ENCODE measurements at regions not wholly inside any gene's neighbourhood (a gene's known extent, or its start where the extent isn't known, plus 50 kb on each side); places are given as distances from the start of the nearest gene placed in this dataset.

GRCh38 chr15:95304947-95305400, 1025.5 kb upstream of the NR2F2 start:
- Histone ChIP-seq H3K79me2 (ENCODE audit: insufficient read depth, low read length) (no peaks in the 10 kb centered on the region), H4K20me1 (ENCODE audit: insufficient read depth, low read length) (no peaks in the 10 kb centered on the region), H3K36me3 (ENCODE audit: insufficient read depth, low read length) (no peaks in the 10 kb centered on the region), H3K9ac (ENCODE audit: low read depth, low read length) (no peak overlapping the region), H3K27ac (ENCODE audit: low read length) (no peak overlapping the region), H3K4me2 (ENCODE audit: insufficient read depth, low read length) (no peak overlapping the region), H3K4me1 (ENCODE audit: insufficient read depth, low read length) (no peaks in the 10 kb centered on the region), H3K4me3 (ENCODE audit: low read depth in 1 of 2, low read length in 2 of 2) (no peak overlapping the region), H3K9me3 (ENCODE audit: insufficient read depth, low read length, severe bottlenecking) (no peaks in the 10 kb centered on the region), H2AFZ (ENCODE audit: low read depth, low read length) (no peak overlapping the region), H3K27me3 (ENCODE audit: insufficient read depth, low read length, poor library complexity) (no peaks in the 10 kb centered on the region)
- TF ChIP-seq EZH2 (IDR thresholded peaks at IDR 0.05; ENCODE audit: borderline replicate concordance, low read depth, low read length, severe bottlenecking), result no peak
- TF ChIP-seq CTCF (IDR thresholded peaks at IDR 0.05; ENCODE audit: borderline replicate concordance, extremely low read depth, low read length, poor library complexity, severe bottlenecking), result no peak
- DNase-seq, result no peak
- no peak for ATAC-seq (ENCODE audit: insufficient read depth, low read depth)

GRCh38 chr15:95307115-95307514, 1023.4 kb upstream of the NR2F2 start:
- Histone ChIP-seq H4K20me1 (ENCODE audit: insufficient read depth, low read length) (no peaks in the 10 kb centered on the region), H3K27ac (ENCODE audit: low read length) (no peak overlapping the region), H3K4me2 (ENCODE audit: insufficient read depth, low read length) (no peak overlapping the region), H3K36me3 (ENCODE audit: insufficient read depth, low read length) (no peaks in the 10 kb centered on the region), H3K9ac (ENCODE audit: low read depth, low read length) (no peak overlapping the region), H3K4me3 (ENCODE audit: low read depth in 1 of 2, low read length in 2 of 2) (no peak overlapping the region), H3K27me3 (ENCODE audit: insufficient read depth, low read length, poor library complexity) (no peaks in the 10 kb centered on the region), H3K79me2 (ENCODE audit: insufficient read depth, low read length) (no peaks in the 10 kb centered on the region), H3K9me3 (ENCODE audit: insufficient read depth, low read length, severe bottlenecking) (no peaks in the 10 kb centered on the region), H3K4me1 (ENCODE audit: insufficient read depth, low read length) (no peaks in the 10 kb centered on the region), H2AFZ (ENCODE audit: low read depth, low read length) (no peak overlapping the region)
- TF ChIP-seq EZH2 (IDR thresholded peaks at IDR 0.05; ENCODE audit: borderline replicate concordance, low read depth, low read length, severe bottlenecking) (no peak), CTCF (IDR thresholded peaks at IDR 0.05; ENCODE audit: borderline replicate concordance, extremely low read depth, low read length, poor library complexity, severe bottlenecking) (no peak)
- ATAC-seq (ENCODE audit: insufficient read depth, low read depth) (no peak), DNase-seq (no peak)

GRCh38 chr15:95319242-95319641, 1011.3 kb upstream of the NR2F2 start:
- Histone ChIP-seq H3K4me3 (ENCODE audit: low read depth in 1 of 2, low read length in 2 of 2) (no peak overlapping the region), H3K4me1 (ENCODE audit: insufficient read depth, low read length) (no peaks in the 10 kb centered on the region), H3K27ac (ENCODE audit: low read length) (no peak overlapping the region), H3K4me2 (ENCODE audit: insufficient read depth, low read length) (no peak overlapping the region), H2AFZ (ENCODE audit: low read depth, low read length) (no peak overlapping the region), H4K20me1 (ENCODE audit: insufficient read depth, low read length) (no peaks in the 10 kb centered on the region), H3K36me3 (ENCODE audit: insufficient read depth, low read length) (no peaks in the 10 kb centered on the region), H3K9ac (ENCODE audit: low read depth, low read length) (no peak overlapping the region), H3K79me2 (ENCODE audit: insufficient read depth, low read length) (no peaks in the 10 kb centered on the region), H3K27me3 (ENCODE audit: insufficient read depth, low read length, poor library complexity) (no peaks in the 10 kb centered on the region), H3K9me3 (ENCODE audit: insufficient read depth, low read length, severe bottlenecking) (no peaks in the 10 kb centered on the region)
- ATAC-seq (ENCODE audit: insufficient read depth, low read depth), result no peak
- TF ChIP-seq CTCF (IDR thresholded peaks at IDR 0.05; ENCODE audit: borderline replicate concordance, extremely low read depth, low read length, poor library complexity, severe bottlenecking), result no peak
- no peak for TF ChIP-seq EZH2 (IDR thresholded peaks at IDR 0.05; ENCODE audit: borderline replicate concordance, low read depth, low read length, severe bottlenecking)
- no peak for DNase-seq

GRCh38 chr15:95323796-95324195, 1006.7 kb upstream of the NR2F2 start:
- no peaks in the 10 kb centered on the region for H3K36me3 ChIP-seq (ENCODE audit: insufficient read depth, low read length)
- no peak overlapping the region for H2AFZ ChIP-seq (ENCODE audit: low read depth, low read length)
- no peaks in the 10 kb centered on the region for H4K20me1 ChIP-seq (ENCODE audit: insufficient read depth, low read length)
- H3K9me3 ChIP-seq (ENCODE audit: insufficient read depth, low read length, severe bottlenecking), result no peaks in the 10 kb centered on the region
- no peak overlapping the region for H3K4me3 ChIP-seq (ENCODE audit: low read depth in 1 of 2, low read length in 2 of 2)
- no peak for TF ChIP-seq EZH2 (IDR thresholded peaks at IDR 0.05; ENCODE audit: borderline replicate concordance, low read depth, low read length, severe bottlenecking)
- TF ChIP-seq CTCF (IDR thresholded peaks at IDR 0.05; ENCODE audit: borderline replicate concordance, extremely low read depth, low read length, poor library complexity, severe bottlenecking), result no peak
- no peaks in the 10 kb centered on the region for H3K27me3 ChIP-seq (ENCODE audit: insufficient read depth, low read length, poor library complexity)
- ATAC-seq (ENCODE audit: insufficient read depth, low read depth) (no peak), DNase-seq (no peak)
- H3K4me2 ChIP-seq (ENCODE audit: insufficient read depth, low read length), result no peak overlapping the region
- H3K27ac ChIP-seq (ENCODE audit: low read length), result no peak overlapping the region
- no peak overlapping the region for H3K9ac ChIP-seq (ENCODE audit: low read depth, low read length)
- H3K79me2 ChIP-seq (ENCODE audit: insufficient read depth, low read length), result no peaks in the 10 kb centered on the region
- no peaks in the 10 kb centered on the region for H3K4me1 ChIP-seq (ENCODE audit: insufficient read depth, low read length)
